Type B pancreatic cell (in vitro differentiated cells): ENCODE measurements at regions not wholly inside any gene's neighbourhood (a gene's known extent, or its start where the extent isn't known, plus 50 kb on each side); places are given as distances from the start of the nearest gene placed in this dataset.

Experiments
- DNase-seq: peaks from one replicate; pipeline ENCODE4 v3.0.0; 2021; ENCODE audit warnings: mixed read lengths; ENCODE audit not compliant: unreplicated experiment; ENCODE audit errors: extremely low spot score
- H3K27ac Mint-ChIP-seq: 2 replicates; pipeline ENCODE4 v1.8.0; 2021; ENCODE audit warnings: mild to moderate bottlenecking, mixed read lengths
- H3K27me3 Mint-ChIP-seq: 2 replicates; pipeline ENCODE4 v1.8.0; 2021; ENCODE audit warnings: mixed read lengths
- H3K36me3 Mint-ChIP-seq: 2 replicates; pipeline ENCODE4 v1.8.0; 2021; ENCODE audit warnings: mixed read lengths
- H3K4me1 Mint-ChIP-seq: one replicate; pipeline ENCODE4 v1.8.0; 2021; ENCODE audit warnings: mixed read lengths; ENCODE audit not compliant: unreplicated experiment
- H3K4me3 Mint-ChIP-seq: 2 replicates; pipeline ENCODE4 v1.8.0; 2021; ENCODE audit warnings: mild to moderate bottlenecking, mixed read lengths
- H3K9me3 Mint-ChIP-seq: 2 replicates; pipeline ENCODE4 v1.8.0; 2021; ENCODE audit warnings: mixed read lengths
- TF ChIP-seq, protein P1 (sequence below): fragments of 200-600 bp; sonication (generic); conservative IDR thresholded peaks from 2 replicates; pipeline ENCODE4 v1.5.0; 2021; ENCODE audit warnings: antibody characterized with exemption, mild to moderate bottlenecking

DNA sequence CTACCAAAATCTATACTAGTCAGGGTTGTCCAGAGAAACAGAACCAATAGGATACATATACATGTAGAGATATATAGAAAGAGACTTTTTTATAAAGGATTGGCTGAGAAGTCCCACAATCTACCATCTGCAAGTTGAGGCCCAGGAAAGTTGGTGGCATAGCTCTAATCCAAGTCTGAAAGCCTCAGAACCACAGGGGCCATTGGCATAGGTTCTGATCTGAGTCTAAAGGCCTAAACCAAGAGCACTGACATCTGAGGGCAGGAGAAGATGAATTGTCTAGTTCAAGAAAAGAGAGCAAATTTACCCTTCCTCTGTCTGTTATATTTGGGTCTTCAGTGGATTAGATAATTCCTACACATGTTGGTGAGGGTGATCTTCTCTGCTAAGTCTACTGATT lies 433.1 kb downstream of the ADAMTS20 start:
- Mint-ChIP-seq H3K27me3 (no peaks in the 10 kb centered on the region), H3K36me3 (no peaks in the 10 kb centered on the region), H3K27ac (no peak overlapping the region), H3K9me3 (no peaks in the 10 kb centered on the region), H3K4me3 (no peak overlapping the region), H3K4me1 (no peaks in the 10 kb centered on the region)
- TF ChIP-seq, protein P1, sequence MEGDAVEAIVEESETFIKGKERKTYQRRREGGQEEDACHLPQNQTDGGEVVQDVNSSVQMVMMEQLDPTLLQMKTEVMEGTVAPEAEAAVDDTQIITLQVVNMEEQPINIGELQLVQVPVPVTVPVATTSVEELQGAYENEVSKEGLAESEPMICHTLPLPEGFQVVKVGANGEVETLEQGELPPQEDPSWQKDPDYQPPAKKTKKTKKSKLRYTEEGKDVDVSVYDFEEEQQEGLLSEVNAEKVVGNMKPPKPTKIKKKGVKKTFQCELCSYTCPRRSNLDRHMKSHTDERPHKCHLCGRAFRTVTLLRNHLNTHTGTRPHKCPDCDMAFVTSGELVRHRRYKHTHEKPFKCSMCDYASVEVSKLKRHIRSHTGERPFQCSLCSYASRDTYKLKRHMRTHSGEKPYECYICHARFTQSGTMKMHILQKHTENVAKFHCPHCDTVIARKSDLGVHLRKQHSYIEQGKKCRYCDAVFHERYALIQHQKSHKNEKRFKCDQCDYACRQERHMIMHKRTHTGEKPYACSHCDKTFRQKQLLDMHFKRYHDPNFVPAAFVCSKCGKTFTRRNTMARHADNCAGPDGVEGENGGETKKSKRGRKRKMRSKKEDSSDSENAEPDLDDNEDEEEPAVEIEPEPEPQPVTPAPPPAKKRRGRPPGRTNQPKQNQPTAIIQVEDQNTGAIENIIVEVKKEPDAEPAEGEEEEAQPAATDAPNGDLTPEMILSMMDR: no peak
- no peak for DNase-seq

DNA sequence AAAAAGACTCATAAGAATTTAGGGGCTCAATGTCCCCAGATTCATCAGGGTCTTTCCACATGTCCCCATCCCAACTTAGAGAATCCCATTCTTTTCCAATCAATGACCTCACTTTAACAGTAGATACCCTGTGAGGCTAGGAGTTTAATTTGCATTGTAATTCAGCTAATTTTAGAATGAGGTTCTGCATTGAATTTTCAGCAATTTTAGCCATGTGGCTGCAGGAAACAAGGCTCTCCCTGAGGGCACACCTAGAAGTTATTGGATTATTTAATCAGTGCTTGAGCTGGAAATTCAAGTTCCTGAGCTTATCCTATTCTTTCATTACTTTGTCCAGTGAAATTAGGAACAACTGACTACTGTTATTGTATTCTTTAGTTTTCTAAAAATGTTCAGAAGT lies 433.8 kb downstream of the ADAMTS20 start:
- Mint-ChIP-seq H3K4me1 (peaks cover under 1% of the 10 kb centered on the region), H3K9me3 (no peaks in the 10 kb centered on the region), H3K27me3 (no peaks in the 10 kb centered on the region), H3K27ac (no peak overlapping the region), H3K4me3 (no peak overlapping the region), H3K36me3 (no peaks in the 10 kb centered on the region)
- TF ChIP-seq, protein P1: no peak
- DNase-seq: no peak

DNA sequence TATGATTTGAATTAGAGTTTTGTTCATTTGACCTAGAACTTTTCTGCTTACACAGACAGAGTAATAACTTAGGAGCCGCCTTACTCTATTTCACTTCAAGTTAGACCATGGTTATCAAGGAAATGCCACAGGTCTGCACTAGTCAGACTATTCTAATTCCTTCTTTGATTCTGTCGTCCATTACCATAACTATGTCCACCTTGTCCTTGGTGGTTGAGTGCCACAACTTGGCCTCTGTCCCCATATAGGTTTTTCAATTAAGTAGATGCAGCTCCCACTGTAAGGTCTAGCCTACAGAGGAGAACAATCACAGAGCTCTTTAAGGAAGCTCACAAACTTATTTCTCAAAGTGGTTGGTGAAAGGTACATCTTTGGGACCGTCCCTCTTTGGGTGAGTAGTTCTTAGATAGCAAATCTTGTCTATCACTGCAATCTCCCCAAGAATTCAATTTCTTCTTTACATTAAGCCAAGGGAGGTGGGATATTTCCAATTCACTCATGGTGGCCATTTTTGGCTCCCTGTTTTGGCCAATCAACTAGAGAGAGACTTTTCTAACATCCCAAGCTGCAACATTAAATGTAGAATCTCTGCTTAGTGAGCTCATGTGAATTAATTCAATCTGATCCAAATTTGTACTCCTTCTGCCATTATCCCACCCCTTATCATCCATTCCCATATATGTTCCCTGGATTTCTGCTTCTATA lies 434.6 kb downstream of the ADAMTS20 start:
- H3K27me3 Mint-ChIP-seq: no peaks in the 10 kb centered on the region
- TF ChIP-seq, protein P1: no peak
- no peak overlapping the region for H3K27ac Mint-ChIP-seq
- H3K4me3 Mint-ChIP-seq: no peak overlapping the region
- no peaks in the 10 kb centered on the region for H3K36me3 Mint-ChIP-seq
- no peak for DNase-seq
- H3K9me3 Mint-ChIP-seq: no peaks in the 10 kb centered on the region
- H3K4me1 Mint-ChIP-seq: peaks cover 6% of the 10 kb centered on the region

DNA sequence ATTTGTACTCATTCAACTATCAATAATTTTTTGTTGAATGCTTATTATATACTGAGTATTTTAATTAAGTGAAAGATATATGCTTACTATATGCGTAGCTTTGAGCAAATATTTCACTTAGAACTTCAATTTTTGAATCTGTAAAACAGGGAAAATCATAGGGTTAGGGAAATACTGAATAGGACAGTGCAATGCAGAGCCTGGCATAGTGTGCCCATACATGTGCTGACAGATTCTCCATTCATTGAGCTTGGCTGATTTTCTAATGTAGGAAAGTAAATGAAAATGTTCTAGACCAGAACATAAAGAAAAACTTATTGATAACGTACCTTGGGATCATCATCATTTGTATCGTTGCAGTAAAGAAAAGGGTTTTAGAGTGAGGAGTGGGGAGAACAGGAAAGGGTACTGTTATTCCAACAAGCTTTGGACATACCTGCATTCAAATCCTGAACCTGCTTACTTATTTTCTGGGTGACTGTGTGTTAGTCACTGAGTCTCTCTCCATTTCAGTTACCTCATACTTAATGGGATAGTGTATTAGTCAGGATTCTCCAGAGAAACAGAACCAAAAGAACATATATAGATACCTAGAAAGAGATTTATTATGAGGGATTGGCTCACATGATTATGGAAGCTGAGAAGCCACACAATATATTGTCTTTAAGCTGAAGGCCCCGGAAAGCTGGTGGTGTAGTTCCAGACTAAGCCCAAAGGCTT lies 436.4 kb downstream of the ADAMTS20 start:
- peaks cover 17% of the 10 kb centered on the region for H3K4me1 Mint-ChIP-seq
- H3K27ac Mint-ChIP-seq: no peak overlapping the region
- no peaks in the 10 kb centered on the region for H3K27me3 Mint-ChIP-seq
- H3K9me3 Mint-ChIP-seq: no peaks in the 10 kb centered on the region
- H3K4me3 Mint-ChIP-seq: no peak overlapping the region
- TF ChIP-seq, protein P1: no peak
- no peaks in the 10 kb centered on the region for H3K36me3 Mint-ChIP-seq
- no peak for DNase-seq

DNA sequence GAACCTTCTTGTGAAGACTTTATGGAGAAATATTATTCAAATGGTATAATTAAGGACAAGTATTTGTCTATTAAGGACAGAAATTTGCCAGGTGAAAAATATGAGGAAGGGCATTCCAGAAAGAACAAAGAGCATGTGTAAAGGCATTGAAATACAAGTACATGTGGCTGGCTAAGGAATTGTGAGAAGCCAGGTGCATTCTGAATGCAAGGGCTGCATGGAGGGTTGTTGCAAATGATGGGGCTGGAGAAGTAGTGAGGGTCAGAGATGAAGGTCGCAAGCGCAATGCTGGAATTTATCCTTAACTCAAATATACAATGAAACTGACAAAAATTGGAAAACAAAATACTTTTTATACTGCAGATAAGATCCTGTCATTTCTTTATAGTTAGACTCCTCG lies 437.7 kb downstream of the ADAMTS20 start:
- no peaks in the 10 kb centered on the region for H3K27me3 Mint-ChIP-seq
- TF ChIP-seq, protein P1: no peak
- DNase-seq: no peak
- H3K27ac Mint-ChIP-seq: no peak overlapping the region
- H3K36me3 Mint-ChIP-seq: no peaks in the 10 kb centered on the region
- no peak overlapping the region for H3K4me3 Mint-ChIP-seq
- peaks cover 17% of the 10 kb centered on the region for H3K4me1 Mint-ChIP-seq
- no peaks in the 10 kb centered on the region for H3K9me3 Mint-ChIP-seq
